OCI-LY1 (cell line): ENCODE measurements at regions not wholly inside any gene's neighbourhood (a gene's known extent, or its start where the extent isn't known, plus 50 kb on each side); places are given as distances from the start of the nearest gene placed in this dataset.

Source experiments
- EZH2 ChIP-seq: fragments of 200-600 bp; sonication (generic), shearing (Covaris generic); IDR thresholded peaks from 2 replicates; pipeline ENCODE4 v1.8.0; 2017; ENCODE audit warnings: borderline replicate concordance, mixed run types, mild to moderate bottlenecking, antibody characterized with exemption, low read length, moderate library complexity, mixed read lengths
- TF ChIP-seq, protein P1 (sequence below): fragments of 200-600 bp; sonication (generic), shearing (Covaris generic); IDR thresholded peaks from 2 replicates; pipeline ENCODE4 v1.5.1; 2017; ENCODE audit warnings: mild to moderate bottlenecking, antibody characterized with exemption, low read length, moderate library complexity, mixed read lengths

DNA sequence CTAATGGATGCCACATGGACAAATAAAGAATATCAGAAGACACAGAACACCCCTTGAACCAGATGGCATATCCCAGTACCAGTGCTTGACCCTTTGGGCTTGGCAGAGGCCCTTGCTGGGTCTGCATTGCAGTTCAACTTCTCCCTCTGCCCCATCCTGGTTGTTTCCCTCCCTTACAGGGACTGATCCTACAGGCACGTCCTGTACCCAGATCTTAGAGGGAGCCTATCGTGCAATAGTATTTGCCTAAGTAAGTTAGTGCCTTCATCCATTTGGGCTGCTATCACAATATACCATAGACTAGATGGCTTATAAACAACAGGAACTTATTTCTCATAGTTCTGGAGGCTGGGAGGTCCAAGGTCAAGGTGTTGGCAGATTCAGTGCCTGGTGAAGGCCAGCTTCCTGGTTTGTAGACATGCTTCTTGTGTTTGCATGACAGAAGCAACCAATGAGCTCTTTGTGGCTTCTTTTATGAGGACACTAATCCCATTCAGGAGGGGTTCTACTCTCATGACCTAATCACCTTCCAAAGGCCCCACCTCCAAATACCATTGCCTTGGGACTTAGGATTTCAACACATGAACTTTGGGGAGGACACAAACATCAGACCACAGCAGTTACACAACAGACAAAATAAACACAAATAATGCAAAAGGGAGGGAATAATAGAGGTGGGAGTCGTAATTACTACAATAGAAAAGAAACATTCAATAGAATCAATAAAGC lies 146.5 kb upstream of the MSX1 start:
- TF ChIP-seq, protein P1, sequence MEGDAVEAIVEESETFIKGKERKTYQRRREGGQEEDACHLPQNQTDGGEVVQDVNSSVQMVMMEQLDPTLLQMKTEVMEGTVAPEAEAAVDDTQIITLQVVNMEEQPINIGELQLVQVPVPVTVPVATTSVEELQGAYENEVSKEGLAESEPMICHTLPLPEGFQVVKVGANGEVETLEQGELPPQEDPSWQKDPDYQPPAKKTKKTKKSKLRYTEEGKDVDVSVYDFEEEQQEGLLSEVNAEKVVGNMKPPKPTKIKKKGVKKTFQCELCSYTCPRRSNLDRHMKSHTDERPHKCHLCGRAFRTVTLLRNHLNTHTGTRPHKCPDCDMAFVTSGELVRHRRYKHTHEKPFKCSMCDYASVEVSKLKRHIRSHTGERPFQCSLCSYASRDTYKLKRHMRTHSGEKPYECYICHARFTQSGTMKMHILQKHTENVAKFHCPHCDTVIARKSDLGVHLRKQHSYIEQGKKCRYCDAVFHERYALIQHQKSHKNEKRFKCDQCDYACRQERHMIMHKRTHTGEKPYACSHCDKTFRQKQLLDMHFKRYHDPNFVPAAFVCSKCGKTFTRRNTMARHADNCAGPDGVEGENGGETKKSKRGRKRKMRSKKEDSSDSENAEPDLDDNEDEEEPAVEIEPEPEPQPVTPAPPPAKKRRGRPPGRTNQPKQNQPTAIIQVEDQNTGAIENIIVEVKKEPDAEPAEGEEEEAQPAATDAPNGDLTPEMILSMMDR = no peak
- TF ChIP-seq EZH2 = no peak
